Astrocyte (in vitro differentiated cells and primary cell): ENCODE measurements at regions not wholly inside any gene's neighbourhood (a gene's known extent, or its start where the extent isn't known, plus 50 kb on each side); places are given as distances from the start of the nearest gene placed in this dataset.

ENCODE experiments used
- DNase-seq: peaks from one replicate; pipeline ENCODE4 v3.0.0-alpha.2; 2010; ENCODE audit warnings: low read depth
- FAIRE-seq: peaks from 2 replicates; lab custom pipeline; 2011; peaks lifted over from hg19 to GRCh38; lab: Jason Lieb, UNC
- H2AFZ ChIP-seq: 2 replicates; pipeline ENCODE4 v1.6.0; 2012; ENCODE audit warnings: low read depth, low read length, inconsistent platforms
- H3K27ac ChIP-seq: 2 replicates; pipeline ENCODE4 v1.5.1; 2011; ENCODE audit warnings: low read depth, low read length, inconsistent platforms
- H3K27me3 ChIP-seq: 2 replicates; pipeline ENCODE4 v1.6.0; 2011; ENCODE audit warnings: low read length, inconsistent platforms; ENCODE audit not compliant: insufficient read depth
- H3K36me3 ChIP-seq: 2 replicates; pipeline ENCODE4 v1.5.1; 2011; ENCODE audit warnings: low read length, inconsistent platforms; ENCODE audit not compliant: insufficient read depth
- H3K4me1 ChIP-seq: 2 replicates; pipeline ENCODE4 v1.5.1; 2011; ENCODE audit warnings: low read length, inconsistent platforms; ENCODE audit not compliant: insufficient read depth
- H3K4me2 ChIP-seq: 2 replicates; pipeline ENCODE4 v1.6.0; 2012; ENCODE audit warnings: low read length, inconsistent platforms
- H3K4me3 ChIP-seq: 2 replicates; pipeline ENCODE4 v1.5.1; 2011; ENCODE audit warnings: low read depth, mild to moderate bottlenecking, low read length, inconsistent platforms; ENCODE audit not compliant: insufficient read depth
- H3K79me2 ChIP-seq: 2 replicates; pipeline ENCODE4 v1.6.0; 2012; ENCODE audit warnings: mild to moderate bottlenecking, low read length, inconsistent platforms; ENCODE audit not compliant: insufficient read depth
- H3K9ac ChIP-seq: 2 replicates; pipeline ENCODE4 v1.6.0; 2012; ENCODE audit warnings: mild to moderate bottlenecking, low read length, inconsistent platforms
- H3K9me3 ChIP-seq: 2 replicates; pipeline ENCODE4 v1.5.1; 2012; ENCODE audit warnings: low read depth, mild to moderate bottlenecking, low read length, inconsistent platforms; ENCODE audit not compliant: insufficient read depth
- H4K20me1 ChIP-seq: 2 replicates; pipeline ENCODE4 v1.6.0; 2012; ENCODE audit warnings: low read length, inconsistent platforms; ENCODE audit not compliant: insufficient read depth
- H3K27ac Mint-ChIP-seq: one replicate; pipeline ENCODE4 v1.8.0; 2021; ENCODE audit warnings: mild to moderate bottlenecking, mixed read lengths; ENCODE audit not compliant: unreplicated experiment
- H3K27me3 Mint-ChIP-seq: one replicate; pipeline ENCODE4 v1.8.0; 2021; ENCODE audit warnings: low read depth, mixed read lengths; ENCODE audit not compliant: unreplicated experiment
- H3K36me3 Mint-ChIP-seq: one replicate; pipeline ENCODE4 v1.8.0; 2021; ENCODE audit warnings: low read depth, mixed read lengths; ENCODE audit not compliant: unreplicated experiment
- H3K4me1 Mint-ChIP-seq: one replicate; pipeline ENCODE4 v1.8.0; 2021; ENCODE audit warnings: low read depth, mixed read lengths; ENCODE audit not compliant: unreplicated experiment
- H3K4me3 Mint-ChIP-seq: one replicate; pipeline ENCODE4 v1.8.0; 2021; ENCODE audit warnings: mild to moderate bottlenecking, moderate library complexity, mixed read lengths; ENCODE audit not compliant: unreplicated experiment
- H3K9me3 Mint-ChIP-seq: one replicate; pipeline ENCODE4 v1.8.0; 2021; ENCODE audit warnings: mild to moderate bottlenecking, mixed read lengths; ENCODE audit not compliant: unreplicated experiment
- CTCF ChIP-seq: IDR thresholded peaks from 2 replicates; pipeline ENCODE4 v1.5.1; 2011; ENCODE audit warnings: low read depth, mild to moderate bottlenecking, inconsistent platforms, low read length, moderate library complexity; ENCODE audit not compliant: insufficient read depth
- EZH2 ChIP-seq: IDR thresholded peaks from 2 replicates; pipeline ENCODE4 v1.6.1; 2012; ENCODE audit warnings: mild to moderate bottlenecking, low read length, inconsistent platforms; ENCODE audit not compliant: insufficient read depth

- Mint-ChIP-seq H3K36me3 (no peaks in the 10 kb centered on the region), H3K27ac (no peak overlapping the region), H3K4me1 (no peaks in the 10 kb centered on the region), H3K27me3 (no peaks in the 10 kb centered on the region), H3K4me3 (no peak overlapping the region), H3K9me3 (peaks cover under 1% of the 10 kb centered on the region)
- no peaks in the 10 kb centered on the region for H3K4me1 ChIP-seq
- H3K4me2 ChIP-seq, result no peak overlapping the region
- no peaks in the 10 kb centered on the region for H3K36me3 ChIP-seq
- H3K79me2 ChIP-seq, result no peaks in the 10 kb centered on the region
- no peaks in the 10 kb centered on the region for H3K27me3 ChIP-seq
- H3K27ac ChIP-seq, result no peak overlapping the region
- TF ChIP-seq CTCF (no peak), EZH2 (no peak)
- no peaks in the 10 kb centered on the region for H4K20me1 ChIP-seq
- H3K9me3 ChIP-seq, result peaks cover 8% of the 10 kb centered on the region
- no peak overlapping the region for H2AFZ ChIP-seq
- FAIRE-seq (no peak), DNase-seq (no peak)
- no peak overlapping the region for H3K9ac ChIP-seq
- H3K4me3 ChIP-seq, result no peak overlapping the region
These were observed 209.5 kb downstream of the GLRX3 start for GRCh38 chr10:130345728-130346127.

DNA sequence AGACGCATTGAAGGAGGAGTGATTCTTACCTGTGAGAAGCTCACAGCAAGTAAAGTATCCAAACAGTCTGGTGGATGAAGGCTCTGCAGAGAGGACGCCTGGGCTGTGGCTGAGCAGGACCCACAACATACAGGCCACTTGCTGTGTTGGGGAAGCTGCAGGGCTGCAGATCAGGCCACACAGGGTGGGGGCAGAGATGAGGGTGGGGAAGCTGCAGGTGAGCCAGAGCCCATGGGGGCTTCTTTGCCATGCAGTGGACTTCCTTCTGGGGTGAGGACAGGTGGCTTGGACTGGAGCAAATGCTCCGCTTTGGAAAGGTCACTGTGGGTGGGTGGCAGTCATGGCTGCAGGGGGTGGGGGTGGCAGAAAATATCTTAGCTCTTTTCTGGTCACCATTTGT lies 214.8 kb downstream of the GLRX3 start:
- Histone ChIP-seq H3K9ac (no peak overlapping the region), H3K4me3 (no peak overlapping the region), H2AFZ (no peak overlapping the region), H3K27ac (no peak overlapping the region), H3K9me3 (peaks cover 8% of the 10 kb centered on the region), H3K4me2 (no peak overlapping the region), H4K20me1 (no peaks in the 10 kb centered on the region), H3K79me2 (no peaks in the 10 kb centered on the region), H3K4me1 (no peaks in the 10 kb centered on the region), H3K36me3 (no peaks in the 10 kb centered on the region), H3K27me3 (no peaks in the 10 kb centered on the region)
- FAIRE-seq (no peak), DNase-seq (no peak)
- no peak overlapping the region for H3K27ac Mint-ChIP-seq
- no peaks in the 10 kb centered on the region for H3K36me3 Mint-ChIP-seq
- H3K9me3 Mint-ChIP-seq, result peaks cover 9% of the 10 kb centered on the region
- no peak overlapping the region for H3K4me3 Mint-ChIP-seq
- no peaks in the 10 kb centered on the region for H3K4me1 Mint-ChIP-seq
- TF ChIP-seq CTCF, result no peak
- TF ChIP-seq EZH2, result no peak
- no peaks in the 10 kb centered on the region for H3K27me3 Mint-ChIP-seq

GRCh38 chr10:130351466-130352290 lies 215.5 kb downstream of the GLRX3 start:
- Histone ChIP-seq H3K79me2 (no peaks in the 10 kb centered on the region), H3K9ac (no peak overlapping the region), H3K27me3 (no peaks in the 10 kb centered on the region), H3K4me2 (no peak overlapping the region), H4K20me1 (no peaks in the 10 kb centered on the region), H3K4me1 (no peaks in the 10 kb centered on the region), H3K36me3 (no peaks in the 10 kb centered on the region), H3K4me3 (no peak overlapping the region), H3K9me3 (peaks cover 7% of the 10 kb centered on the region), H3K27ac (no peak overlapping the region), H2AFZ (no peak overlapping the region)
- FAIRE-seq (no peak), DNase-seq (no peak)
- H3K27ac Mint-ChIP-seq, result no peak overlapping the region
- TF ChIP-seq EZH2 (no peak), CTCF (no peak)
- H3K36me3 Mint-ChIP-seq, result no peaks in the 10 kb centered on the region
- no peaks in the 10 kb centered on the region for H3K4me1 Mint-ChIP-seq
- no peak overlapping the region for H3K4me3 Mint-ChIP-seq
- H3K9me3 Mint-ChIP-seq, result peaks cover 11% of the 10 kb centered on the region
- H3K27me3 Mint-ChIP-seq, result no peaks in the 10 kb centered on the region
